ENCODE measurements at regions not wholly inside any gene's neighbourhood (a gene's known extent, or its start where the extent isn't known, plus 50 kb on each side); places are given as distances from the start of the nearest gene placed in this dataset.

DNA sequence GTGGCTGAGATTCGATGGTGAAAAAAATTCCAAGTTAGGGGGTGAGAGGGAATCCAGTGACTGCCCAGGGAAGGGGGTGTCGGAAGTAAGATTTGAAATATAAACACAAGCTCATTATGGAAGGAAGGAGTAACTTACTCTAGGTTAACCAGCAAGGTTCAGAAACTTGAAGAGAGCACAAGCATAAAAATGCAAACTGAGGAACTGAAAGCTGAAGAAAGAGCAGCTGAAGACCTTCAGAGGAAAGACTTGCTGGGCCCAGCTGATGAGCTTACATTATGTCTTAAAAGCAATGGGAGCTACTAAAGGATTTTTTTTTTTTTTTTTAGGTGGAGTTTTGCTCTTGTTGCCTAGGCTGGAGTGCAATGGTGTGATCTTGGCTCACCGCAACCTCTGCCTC, 189.7 kb upstream of the GRIN2B start:
- 83% methylated on average over 3 of the region's 3 CpGs for WGBS
- H3K36me3 ChIP-seq: no peaks in the 10 kb centered on the region
- DNase-seq (ENCODE audit: extremely low spot score): no peak
- intact Hi-C loops (cut with DNase I): no loop called here
- no peaks in the 10 kb centered on the region for H3K9me3 ChIP-seq
- H3K27ac ChIP-seq (replicated peaks in 1 of 4): no peak overlapping the region
- no peaks in the 10 kb centered on the region for H3K4me1 ChIP-seq
- TF ChIP-seq EP300 (IDR thresholded peaks at IDR 0.05) (no peak), POLR2A (IDR thresholded peaks at IDR 0.05; ENCODE audit: low read depth) (no peak), POLR2AphosphoS5 (IDR thresholded peaks at IDR 0.05) (no peak)
- TF ChIP-seq, protein P1, sequence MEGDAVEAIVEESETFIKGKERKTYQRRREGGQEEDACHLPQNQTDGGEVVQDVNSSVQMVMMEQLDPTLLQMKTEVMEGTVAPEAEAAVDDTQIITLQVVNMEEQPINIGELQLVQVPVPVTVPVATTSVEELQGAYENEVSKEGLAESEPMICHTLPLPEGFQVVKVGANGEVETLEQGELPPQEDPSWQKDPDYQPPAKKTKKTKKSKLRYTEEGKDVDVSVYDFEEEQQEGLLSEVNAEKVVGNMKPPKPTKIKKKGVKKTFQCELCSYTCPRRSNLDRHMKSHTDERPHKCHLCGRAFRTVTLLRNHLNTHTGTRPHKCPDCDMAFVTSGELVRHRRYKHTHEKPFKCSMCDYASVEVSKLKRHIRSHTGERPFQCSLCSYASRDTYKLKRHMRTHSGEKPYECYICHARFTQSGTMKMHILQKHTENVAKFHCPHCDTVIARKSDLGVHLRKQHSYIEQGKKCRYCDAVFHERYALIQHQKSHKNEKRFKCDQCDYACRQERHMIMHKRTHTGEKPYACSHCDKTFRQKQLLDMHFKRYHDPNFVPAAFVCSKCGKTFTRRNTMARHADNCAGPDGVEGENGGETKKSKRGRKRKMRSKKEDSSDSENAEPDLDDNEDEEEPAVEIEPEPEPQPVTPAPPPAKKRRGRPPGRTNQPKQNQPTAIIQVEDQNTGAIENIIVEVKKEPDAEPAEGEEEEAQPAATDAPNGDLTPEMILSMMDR (IDR thresholded peaks at IDR 0.05): no peak
- peaks cover 0 to 11% (median 0%) of the 10 kb centered on the region in 4 donors for H3K27me3 ChIP-seq
- H3K4me3 ChIP-seq: no peak overlapping the region

DNA sequence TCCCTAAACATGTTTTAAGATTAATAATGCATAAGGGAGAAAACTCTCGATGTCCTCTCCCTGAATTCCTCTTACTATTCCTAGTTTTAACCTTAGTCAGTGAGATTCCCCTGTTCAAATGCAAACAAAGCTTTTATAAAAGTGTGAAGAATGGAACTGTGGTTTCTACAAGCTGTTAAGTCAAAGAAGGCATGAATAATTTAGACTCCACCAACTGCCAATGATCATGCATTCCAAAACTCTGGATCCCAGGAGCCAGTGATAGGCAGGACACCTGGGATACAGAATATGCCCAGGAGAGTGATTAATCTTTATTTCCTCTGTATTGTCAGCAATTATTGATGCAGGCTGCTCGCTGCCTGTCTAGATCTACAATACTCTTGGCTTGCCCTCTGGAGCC, 190.3 kb upstream of the ATF7IP start:
- no peaks in the 10 kb centered on the region for H3K36me3 ChIP-seq
- intact Hi-C loops (cut with DNase I): no loop called here

DNA sequence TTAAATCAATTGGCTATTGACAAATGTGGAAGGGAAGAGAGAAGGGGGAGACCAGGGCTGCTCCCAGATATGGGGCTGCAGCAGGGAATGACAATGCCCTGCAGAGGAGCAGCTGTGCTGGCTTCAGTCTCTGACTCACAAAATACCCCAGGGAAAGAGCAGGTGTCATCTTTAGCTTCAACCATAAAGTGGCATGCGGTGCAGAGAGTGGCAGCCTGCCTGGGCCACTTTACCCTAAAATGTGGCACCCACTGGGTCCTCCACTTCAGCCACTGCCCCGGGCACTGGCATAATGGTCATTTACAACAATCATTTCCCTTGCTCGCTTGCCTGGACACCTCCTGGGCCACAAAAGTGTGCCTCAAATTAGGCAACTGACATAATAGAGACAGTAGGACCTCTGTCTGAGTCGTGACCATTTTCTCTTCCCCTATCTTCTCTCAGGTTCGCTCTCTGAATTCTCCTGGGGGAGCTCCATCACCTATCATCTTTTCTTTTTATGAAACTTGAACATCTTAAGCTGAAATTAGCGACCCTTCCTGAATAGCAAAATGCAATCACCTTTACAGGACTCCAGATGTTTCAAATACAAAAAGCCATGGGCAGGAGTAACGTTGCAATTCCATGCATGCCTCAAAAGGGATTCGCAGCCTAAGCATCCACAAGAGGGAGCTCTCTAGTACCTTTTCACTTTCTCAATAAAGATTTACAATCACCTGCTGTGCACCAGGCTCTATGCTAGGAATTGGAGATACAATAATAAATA, 179.9 kb upstream of the ATF7IP start:
- no peak overlapping the region for H3K27ac ChIP-seq (replicated peaks in 1 of 4)
- H3K4me1 ChIP-seq: no peaks in the 10 kb centered on the region
- H3K27me3 ChIP-seq: peaks cover 0 to 8% (median 0%) of the 10 kb centered on the region in 4 donors
- intact Hi-C loops (cut with DNase I): no loop called here
- 44% methylated on average over 8 of the region's 8 CpGs for WGBS
- no peak for DNase-seq (ENCODE audit: extremely low spot score)
- no peaks in the 10 kb centered on the region for H3K9me3 ChIP-seq
- no peak overlapping the region for H3K4me3 ChIP-seq
- H3K36me3 ChIP-seq: no peaks in the 10 kb centered on the region
- TF ChIP-seq POLR2AphosphoS5 (IDR thresholded peaks at IDR 0.05) (no peak), EP300 (IDR thresholded peaks at IDR 0.05) (no peak), POLR2A (IDR thresholded peaks at IDR 0.05; ENCODE audit: low read depth) (no peak)
- TF ChIP-seq, protein P1 (IDR thresholded peaks at IDR 0.05): peak in 2 of 3 experiments; percentile 22 to 57

More for the DNA sequence above, 190.3 kb upstream of the ATF7IP start:
- no peak for DNase-seq (ENCODE audit: extremely low spot score)
- Histone ChIP-seq H3K4me3 (no peak overlapping the region), H3K9me3 (no peaks in the 10 kb centered on the region), H3K4me1 (no peaks in the 10 kb centered on the region), H3K27ac (replicated peaks in 1 of 4) (no peak overlapping the region), H3K27me3 (peaks cover 0 to 11% (median 0%) of the 10 kb centered on the region in 4 donors)
- no peak for TF ChIP-seq POLR2AphosphoS5 (IDR thresholded peaks at IDR 0.05)
- no peak for TF ChIP-seq EP300 (IDR thresholded peaks at IDR 0.05)
- TF ChIP-seq, protein P1 (IDR thresholded peaks at IDR 0.05): no peak
- no peak for TF ChIP-seq POLR2A (IDR thresholded peaks at IDR 0.05; ENCODE audit: low read depth)
- 59% methylated on average over 2 of the region's 2 CpGs for WGBS

DNA sequence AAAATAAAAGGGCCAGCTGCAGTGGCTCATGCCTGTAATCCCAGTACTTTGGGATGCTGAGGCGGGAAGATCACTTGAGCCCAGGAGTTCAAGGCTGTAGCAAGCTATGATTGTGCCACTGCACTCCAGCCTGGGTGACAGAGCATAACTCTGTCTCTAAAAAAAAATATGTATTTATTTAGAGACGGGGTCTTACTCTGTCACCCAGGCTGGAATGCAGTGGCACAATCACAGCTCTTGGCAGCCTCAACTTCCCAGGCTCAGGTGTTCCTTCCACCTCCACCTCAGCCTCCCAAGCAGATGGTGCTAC, 179.3 kb upstream of the ATF7IP start:
- no peak overlapping the region for H3K4me3 ChIP-seq
- DNase-seq (ENCODE audit: extremely low spot score): no peak
- peaks cover 0 to 8% (median 0%) of the 10 kb centered on the region in 4 donors for H3K27me3 ChIP-seq
- H3K36me3 ChIP-seq: no peaks in the 10 kb centered on the region
- 29% methylated on average over 2 of the region's 2 CpGs for WGBS
- TF ChIP-seq, protein P1 (IDR thresholded peaks at IDR 0.05): no peak
- no peak for TF ChIP-seq EP300 (IDR thresholded peaks at IDR 0.05)
- no peak for TF ChIP-seq POLR2AphosphoS5 (IDR thresholded peaks at IDR 0.05)
- no peak for TF ChIP-seq POLR2A (IDR thresholded peaks at IDR 0.05; ENCODE audit: low read depth)
- no peaks in the 10 kb centered on the region for H3K4me1 ChIP-seq
- no peaks in the 10 kb centered on the region for H3K9me3 ChIP-seq
- no peak overlapping the region for H3K27ac ChIP-seq (replicated peaks in 1 of 4)
- intact Hi-C loops (cut with DNase I): no loop called here

DNA sequence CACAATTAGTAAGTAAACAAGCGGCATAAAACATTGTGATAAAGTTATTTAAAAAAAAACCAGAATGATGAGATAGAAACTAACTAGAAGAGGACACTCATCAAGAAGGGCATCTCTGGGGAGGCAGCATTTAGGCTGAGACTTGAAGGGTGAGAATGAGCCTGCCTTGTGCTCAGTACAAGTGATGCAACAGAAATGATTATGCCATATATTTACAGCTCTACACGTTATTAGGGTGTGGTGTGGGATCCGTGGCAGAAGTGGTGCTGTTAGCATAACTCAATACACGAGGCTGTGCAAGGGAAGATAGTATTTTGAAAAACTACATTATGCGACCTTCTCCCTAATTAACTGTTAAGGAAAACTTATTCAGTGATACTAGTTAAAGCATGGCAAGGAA, 178.5 kb upstream of the ATF7IP start:
- H3K9me3 ChIP-seq: no peaks in the 10 kb centered on the region
- TF ChIP-seq POLR2AphosphoS5 (IDR thresholded peaks at IDR 0.05) (no peak), POLR2A (IDR thresholded peaks at IDR 0.05; ENCODE audit: low read depth) (no peak), EP300 (IDR thresholded peaks at IDR 0.05) (no peak)
- TF ChIP-seq, protein P1 (IDR thresholded peaks at IDR 0.05): no peak
- H3K36me3 ChIP-seq: no peaks in the 10 kb centered on the region
- peaks cover 0 to 8% (median 0%) of the 10 kb centered on the region in 4 donors for H3K27me3 ChIP-seq
- no peaks in the 10 kb centered on the region for H3K4me1 ChIP-seq
- H3K4me3 ChIP-seq: no peak overlapping the region
- no peak for DNase-seq (ENCODE audit: extremely low spot score)
- intact Hi-C loops (cut with DNase I): no loop called here
- no peak overlapping the region for H3K27ac ChIP-seq (replicated peaks in 1 of 4)
- 69% methylated on average over 5 of the region's 5 CpGs for WGBS

Measured in esophagus muscularis mucosa (tissue), 4 donors.